ENCODE measurements at regions not wholly inside any gene's neighbourhood (a gene's known extent, or its start where the extent isn't known, plus 50 kb on each side); places are given as distances from the start of the nearest gene placed in this dataset.

DNA sequence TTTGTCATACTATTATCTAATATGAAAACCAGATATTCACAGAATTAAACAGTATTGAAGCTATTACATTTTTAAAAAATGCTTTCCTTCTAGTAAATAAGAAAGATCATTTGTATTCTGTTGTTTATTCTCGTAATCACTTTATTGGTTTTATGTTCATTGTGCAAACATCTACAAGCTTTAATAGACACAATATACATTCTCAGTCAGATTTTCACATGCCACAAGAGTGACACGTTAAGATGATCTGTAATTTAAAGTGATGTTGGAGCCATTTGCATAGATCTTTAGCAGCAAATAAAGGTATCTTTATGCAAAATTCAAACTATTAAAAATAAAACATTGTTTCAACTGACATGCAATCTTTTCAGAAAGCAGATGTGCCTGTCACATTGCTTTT lies 469.9 kb downstream of the PCDH11X start:
- TF ChIP-seq EZH2phosphoT487 (IDR thresholded peaks at IDR 0.05; ENCODE audit: borderline replicate concordance) = no peak
- TF ChIP-seq RAD21 (IDR thresholded peaks at IDR 0.05; ENCODE audit: low read depth) = no peak
- TF ChIP-seq, protein P1, sequence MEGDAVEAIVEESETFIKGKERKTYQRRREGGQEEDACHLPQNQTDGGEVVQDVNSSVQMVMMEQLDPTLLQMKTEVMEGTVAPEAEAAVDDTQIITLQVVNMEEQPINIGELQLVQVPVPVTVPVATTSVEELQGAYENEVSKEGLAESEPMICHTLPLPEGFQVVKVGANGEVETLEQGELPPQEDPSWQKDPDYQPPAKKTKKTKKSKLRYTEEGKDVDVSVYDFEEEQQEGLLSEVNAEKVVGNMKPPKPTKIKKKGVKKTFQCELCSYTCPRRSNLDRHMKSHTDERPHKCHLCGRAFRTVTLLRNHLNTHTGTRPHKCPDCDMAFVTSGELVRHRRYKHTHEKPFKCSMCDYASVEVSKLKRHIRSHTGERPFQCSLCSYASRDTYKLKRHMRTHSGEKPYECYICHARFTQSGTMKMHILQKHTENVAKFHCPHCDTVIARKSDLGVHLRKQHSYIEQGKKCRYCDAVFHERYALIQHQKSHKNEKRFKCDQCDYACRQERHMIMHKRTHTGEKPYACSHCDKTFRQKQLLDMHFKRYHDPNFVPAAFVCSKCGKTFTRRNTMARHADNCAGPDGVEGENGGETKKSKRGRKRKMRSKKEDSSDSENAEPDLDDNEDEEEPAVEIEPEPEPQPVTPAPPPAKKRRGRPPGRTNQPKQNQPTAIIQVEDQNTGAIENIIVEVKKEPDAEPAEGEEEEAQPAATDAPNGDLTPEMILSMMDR (IDR thresholded peaks at IDR 0.05 in 2 of 3, conservative IDR thresholded peaks at IDR 0.05 in 1 of 3; ENCODE audit: borderline replicate concordance in 1 of 3, insufficient read depth in 1 of 3, low read depth in 2 of 3, low read length in 2 of 3) = no peak
- TF ChIP-seq POLR2AphosphoS5 (IDR thresholded peaks at IDR 0.05; ENCODE audit: low read depth, low read length) = no peak

All from HCT116 (cell line).